Neural cell (in vitro differentiated cells): ENCODE measurements at regions not wholly inside any gene's neighbourhood (a gene's known extent, or its start where the extent isn't known, plus 50 kb on each side); places are given as distances from the start of the nearest gene placed in this dataset.

Experiments
- EP300 ChIP-seq: fragments of 450-650 bp; conservative IDR thresholded peaks from 2 replicates; pipeline ENCODE4 v1.6.1; 2014; ENCODE audit warnings: antibody characterized with exemption, mild to moderate bottlenecking, moderate library complexity; ENCODE audit not compliant: poor library complexity, severe bottlenecking
- EZH2 ChIP-seq: fragments of 200-600, 300-800 bp; shearing (Covaris generic), sonication (generic); IDR thresholded peaks from 2 replicates; pipeline ENCODE4 v1.6.1; 2014; ENCODE audit warnings: antibody characterized with exemption, low read length, borderline replicate concordance, mild to moderate bottlenecking; ENCODE audit not compliant: insufficient read depth, poor library complexity, severe bottlenecking
- SMC3 ChIP-seq: fragments of 450-650 bp; conservative IDR thresholded peaks from 2 replicates; pipeline ENCODE4 v1.6.1; 2014; ENCODE audit warnings: antibody characterized with exemption, mild to moderate bottlenecking, moderate library complexity; ENCODE audit not compliant: poor library complexity
- TF ChIP-seq, protein P1 (sequence below): IDR thresholded peaks from 2 replicates; pipeline ENCODE4 v1.6.1; 2012; ENCODE audit warnings: borderline replicate concordance
- TF ChIP-seq, protein P2 (sequence below): fragments of 450-650 bp; IDR thresholded peaks from 2 replicates; pipeline ENCODE4 v1.5.1; 2014; ENCODE audit warnings: antibody characterized with exemption, mild to moderate bottlenecking, moderate library complexity; ENCODE audit not compliant: poor library complexity, severe bottlenecking

DNA sequence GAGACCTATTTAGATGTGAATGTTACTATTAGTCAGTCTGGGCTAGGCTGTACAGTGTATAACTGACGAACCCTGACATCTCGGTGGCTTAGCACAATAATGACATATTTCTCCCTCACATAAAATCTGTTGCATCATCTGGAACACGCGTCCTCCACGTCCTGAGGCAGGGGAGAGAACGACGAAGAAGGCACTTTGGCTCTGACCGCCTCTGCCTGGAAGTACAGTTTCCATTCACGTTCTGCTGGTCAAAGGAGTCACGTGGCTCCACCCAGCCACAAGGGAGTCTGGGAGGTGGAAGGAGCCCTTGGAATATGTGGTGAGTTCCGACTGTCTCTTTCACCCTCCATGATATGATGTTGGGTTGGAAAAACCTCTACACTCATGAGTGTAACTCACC, 55.1 kb upstream of the CD82 start:
- TF ChIP-seq EP300: no peak
- TF ChIP-seq, protein P1, sequence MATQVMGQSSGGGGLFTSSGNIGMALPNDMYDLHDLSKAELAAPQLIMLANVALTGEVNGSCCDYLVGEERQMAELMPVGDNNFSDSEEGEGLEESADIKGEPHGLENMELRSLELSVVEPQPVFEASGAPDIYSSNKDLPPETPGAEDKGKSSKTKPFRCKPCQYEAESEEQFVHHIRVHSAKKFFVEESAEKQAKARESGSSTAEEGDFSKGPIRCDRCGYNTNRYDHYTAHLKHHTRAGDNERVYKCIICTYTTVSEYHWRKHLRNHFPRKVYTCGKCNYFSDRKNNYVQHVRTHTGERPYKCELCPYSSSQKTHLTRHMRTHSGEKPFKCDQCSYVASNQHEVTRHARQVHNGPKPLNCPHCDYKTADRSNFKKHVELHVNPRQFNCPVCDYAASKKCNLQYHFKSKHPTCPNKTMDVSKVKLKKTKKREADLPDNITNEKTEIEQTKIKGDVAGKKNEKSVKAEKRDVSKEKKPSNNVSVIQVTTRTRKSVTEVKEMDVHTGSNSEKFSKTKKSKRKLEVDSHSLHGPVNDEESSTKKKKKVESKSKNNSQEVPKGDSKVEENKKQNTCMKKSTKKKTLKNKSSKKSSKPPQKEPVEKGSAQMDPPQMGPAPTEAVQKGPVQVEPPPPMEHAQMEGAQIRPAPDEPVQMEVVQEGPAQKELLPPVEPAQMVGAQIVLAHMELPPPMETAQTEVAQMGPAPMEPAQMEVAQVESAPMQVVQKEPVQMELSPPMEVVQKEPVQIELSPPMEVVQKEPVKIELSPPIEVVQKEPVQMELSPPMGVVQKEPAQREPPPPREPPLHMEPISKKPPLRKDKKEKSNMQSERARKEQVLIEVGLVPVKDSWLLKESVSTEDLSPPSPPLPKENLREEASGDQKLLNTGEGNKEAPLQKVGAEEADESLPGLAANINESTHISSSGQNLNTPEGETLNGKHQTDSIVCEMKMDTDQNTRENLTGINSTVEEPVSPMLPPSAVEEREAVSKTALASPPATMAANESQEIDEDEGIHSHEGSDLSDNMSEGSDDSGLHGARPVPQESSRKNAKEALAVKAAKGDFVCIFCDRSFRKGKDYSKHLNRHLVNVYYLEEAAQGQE: no peak
- TF ChIP-seq, protein P2, sequence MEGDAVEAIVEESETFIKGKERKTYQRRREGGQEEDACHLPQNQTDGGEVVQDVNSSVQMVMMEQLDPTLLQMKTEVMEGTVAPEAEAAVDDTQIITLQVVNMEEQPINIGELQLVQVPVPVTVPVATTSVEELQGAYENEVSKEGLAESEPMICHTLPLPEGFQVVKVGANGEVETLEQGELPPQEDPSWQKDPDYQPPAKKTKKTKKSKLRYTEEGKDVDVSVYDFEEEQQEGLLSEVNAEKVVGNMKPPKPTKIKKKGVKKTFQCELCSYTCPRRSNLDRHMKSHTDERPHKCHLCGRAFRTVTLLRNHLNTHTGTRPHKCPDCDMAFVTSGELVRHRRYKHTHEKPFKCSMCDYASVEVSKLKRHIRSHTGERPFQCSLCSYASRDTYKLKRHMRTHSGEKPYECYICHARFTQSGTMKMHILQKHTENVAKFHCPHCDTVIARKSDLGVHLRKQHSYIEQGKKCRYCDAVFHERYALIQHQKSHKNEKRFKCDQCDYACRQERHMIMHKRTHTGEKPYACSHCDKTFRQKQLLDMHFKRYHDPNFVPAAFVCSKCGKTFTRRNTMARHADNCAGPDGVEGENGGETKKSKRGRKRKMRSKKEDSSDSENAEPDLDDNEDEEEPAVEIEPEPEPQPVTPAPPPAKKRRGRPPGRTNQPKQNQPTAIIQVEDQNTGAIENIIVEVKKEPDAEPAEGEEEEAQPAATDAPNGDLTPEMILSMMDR: no peak
- TF ChIP-seq EZH2: no peak
- TF ChIP-seq SMC3: no peak
